Cardiac muscle cell (in vitro differentiated cells and primary cell): ENCODE measurements at regions not wholly inside any gene's neighbourhood (a gene's known extent, or its start where the extent isn't known, plus 50 kb on each side); places are given as distances from the start of the nearest gene placed in this dataset.

ENCODE experiments used
- DNase-seq, 2 donors: peaks; one replicate each; pipeline versions ENCODE4 v3.0.0 to v3.0.0-alpha.2; 2010 to 2017; ENCODE audit warnings: low read depth in 1 of 2, low spot score in 1 of 2
- H3K27ac ChIP-seq: fragments of 200-600 bp; sonication (generic); 2 replicates; pipeline ENCODE4 v1.5.1; 2016
- H3K27me3 ChIP-seq: fragments of 200-600 bp; sonication (generic); 2 replicates; pipeline ENCODE4 v1.6.0; 2016; ENCODE audit warnings: control low read depth
- H3K36me3 ChIP-seq: fragments of 200-600 bp; sonication (generic); 2 replicates; pipeline ENCODE4 v1.5.1; 2016; ENCODE audit warnings: control low read depth
- H3K4me1 ChIP-seq: fragments of 200-600 bp; sonication (generic); 2 replicates; pipeline ENCODE4 v1.8.1; 2017; ENCODE audit warnings: low read depth, mild to moderate bottlenecking, mixed run types
- H3K4me3 ChIP-seq: fragments of 200-600 bp; sonication (generic); 2 replicates; pipeline ENCODE4 v1.5.1; 2016; ENCODE audit warnings: mild to moderate bottlenecking
- H3K9me3 ChIP-seq: fragments of 200-600 bp; sonication (generic); 2 replicates; pipeline ENCODE4 v1.5.1; 2017; ENCODE audit warnings: low read depth, mild to moderate bottlenecking, control low read depth
- TF ChIP-seq, protein P1 (sequence below): IDR thresholded peaks from 2 replicates; pipeline ENCODE4 v1.5.1; 2012; ENCODE audit warnings: low read depth, mild to moderate bottlenecking, low read length

DNA sequence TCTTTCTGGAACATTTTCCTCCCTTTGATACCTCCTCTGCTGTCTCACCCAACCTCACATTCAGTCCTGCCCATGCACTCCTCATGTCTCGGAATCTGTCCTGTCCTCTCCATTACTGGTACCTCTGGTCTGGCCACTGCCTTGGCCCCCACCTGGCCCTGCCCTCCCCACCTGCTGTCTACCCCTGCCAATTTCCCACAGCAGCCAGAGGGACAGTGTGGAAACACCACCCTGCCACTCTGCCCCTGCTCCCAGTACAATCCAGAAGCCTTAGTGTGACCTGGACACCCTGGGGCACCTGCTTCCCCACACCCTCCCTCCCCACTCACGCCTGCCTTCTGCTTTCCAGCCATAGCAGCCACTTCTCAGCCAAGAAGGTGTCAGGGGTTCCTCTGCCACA, 534.4 kb downstream of the MATN1 start:
- TF ChIP-seq, protein P1, sequence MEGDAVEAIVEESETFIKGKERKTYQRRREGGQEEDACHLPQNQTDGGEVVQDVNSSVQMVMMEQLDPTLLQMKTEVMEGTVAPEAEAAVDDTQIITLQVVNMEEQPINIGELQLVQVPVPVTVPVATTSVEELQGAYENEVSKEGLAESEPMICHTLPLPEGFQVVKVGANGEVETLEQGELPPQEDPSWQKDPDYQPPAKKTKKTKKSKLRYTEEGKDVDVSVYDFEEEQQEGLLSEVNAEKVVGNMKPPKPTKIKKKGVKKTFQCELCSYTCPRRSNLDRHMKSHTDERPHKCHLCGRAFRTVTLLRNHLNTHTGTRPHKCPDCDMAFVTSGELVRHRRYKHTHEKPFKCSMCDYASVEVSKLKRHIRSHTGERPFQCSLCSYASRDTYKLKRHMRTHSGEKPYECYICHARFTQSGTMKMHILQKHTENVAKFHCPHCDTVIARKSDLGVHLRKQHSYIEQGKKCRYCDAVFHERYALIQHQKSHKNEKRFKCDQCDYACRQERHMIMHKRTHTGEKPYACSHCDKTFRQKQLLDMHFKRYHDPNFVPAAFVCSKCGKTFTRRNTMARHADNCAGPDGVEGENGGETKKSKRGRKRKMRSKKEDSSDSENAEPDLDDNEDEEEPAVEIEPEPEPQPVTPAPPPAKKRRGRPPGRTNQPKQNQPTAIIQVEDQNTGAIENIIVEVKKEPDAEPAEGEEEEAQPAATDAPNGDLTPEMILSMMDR, result no peak
- Histone ChIP-seq H3K4me1 (peaks cover 16% of the 10 kb centered on the region), H3K36me3 (no peaks in the 10 kb centered on the region), H3K9me3 (no peaks in the 10 kb centered on the region), H3K27ac (no peak overlapping the region), H3K4me3 (no peak overlapping the region), H3K27me3 (no peaks in the 10 kb centered on the region)
- no peak for DNase-seq

DNA sequence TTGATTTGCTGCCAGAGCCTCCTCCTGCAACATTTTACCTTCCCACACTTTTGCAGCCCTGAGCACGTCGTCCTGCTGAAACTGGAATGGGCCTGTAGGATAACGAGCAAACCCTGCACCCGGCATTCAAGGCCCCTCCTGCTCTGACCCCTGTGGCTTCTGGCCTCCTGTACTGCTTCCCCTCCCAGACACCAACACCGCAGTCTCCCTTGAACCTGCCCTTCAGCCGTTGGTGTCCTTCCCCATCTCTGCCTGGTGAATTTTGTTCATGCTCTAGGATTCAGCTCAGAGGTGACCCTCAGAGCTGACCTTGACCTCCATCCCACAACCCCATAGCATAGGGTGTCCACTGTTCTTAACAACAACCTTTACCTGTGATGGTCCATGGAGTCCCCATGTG, 535.1 kb downstream of the MATN1 start:
- no peaks in the 10 kb centered on the region for H3K9me3 ChIP-seq
- no peak overlapping the region for H3K27ac ChIP-seq
- H3K4me3 ChIP-seq, result no peak overlapping the region
- peaks cover 16% of the 10 kb centered on the region for H3K4me1 ChIP-seq
- TF ChIP-seq, protein P1, result no peak
- H3K36me3 ChIP-seq, result no peaks in the 10 kb centered on the region
- DNase-seq, result no peak
- H3K27me3 ChIP-seq, result no peaks in the 10 kb centered on the region

DNA sequence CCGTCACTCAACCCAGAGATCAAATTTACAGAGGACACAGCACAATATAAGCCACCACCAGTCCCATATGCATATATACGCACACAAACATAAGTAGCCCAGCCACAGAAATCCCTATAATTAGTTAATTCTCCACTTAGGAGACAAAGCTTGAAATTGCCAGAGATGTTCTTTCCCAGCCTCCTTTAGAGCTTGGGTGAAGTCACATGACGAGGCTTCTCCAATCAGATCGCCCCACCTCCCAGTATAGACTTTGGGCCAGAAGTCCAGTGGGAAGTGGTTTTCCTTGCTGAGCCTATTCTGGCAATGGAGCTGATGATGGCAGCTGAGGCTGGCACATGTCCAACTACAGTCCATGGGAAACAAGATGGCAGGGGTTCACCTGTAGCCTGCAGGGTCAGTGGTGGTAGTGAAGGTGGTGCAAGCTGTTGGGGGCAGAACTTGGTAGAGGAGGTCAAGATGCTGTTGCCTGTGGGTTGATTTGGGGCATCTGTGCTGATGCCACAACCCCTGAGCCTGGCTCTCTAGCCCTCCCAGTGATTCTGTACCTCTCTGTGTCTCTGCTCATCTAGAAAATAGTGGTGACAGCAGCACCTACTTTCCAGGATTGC, 535.9 kb downstream of the MATN1 start:
- DNase-seq, result no peak
- Histone ChIP-seq H3K27me3 (no peaks in the 10 kb centered on the region), H3K9me3 (no peaks in the 10 kb centered on the region), H3K36me3 (no peaks in the 10 kb centered on the region), H3K4me3 (no peak overlapping the region), H3K4me1 (peaks cover 16% of the 10 kb centered on the region), H3K27ac (no peak overlapping the region)
- TF ChIP-seq, protein P1, result no peak

DNA sequence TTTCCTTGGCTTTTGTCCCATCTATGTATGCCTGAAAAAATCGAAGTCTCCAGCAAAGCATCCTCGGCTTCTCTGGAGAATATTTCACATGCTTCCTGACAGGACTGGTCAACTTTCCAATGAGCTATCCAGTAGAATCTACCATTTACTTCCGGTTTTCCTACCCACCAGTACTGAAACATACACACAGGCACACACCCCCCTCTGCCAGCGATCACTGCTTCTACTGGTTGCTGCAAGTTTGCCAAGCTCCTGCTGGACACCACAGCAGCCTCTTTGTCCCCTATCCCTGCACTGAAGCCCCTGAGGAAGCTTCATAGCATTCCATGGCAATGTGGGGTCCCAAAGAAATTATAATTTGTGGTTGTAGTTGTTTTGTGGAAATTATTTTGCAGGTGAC, 536.8 kb downstream of the MATN1 start:
- Histone ChIP-seq H3K4me3 (no peak overlapping the region), H3K27me3 (no peaks in the 10 kb centered on the region), H3K9me3 (no peaks in the 10 kb centered on the region), H3K27ac (no peak overlapping the region), H3K36me3 (no peaks in the 10 kb centered on the region), H3K4me1 (peaks cover 20% of the 10 kb centered on the region)
- TF ChIP-seq, protein P1, result no peak
- no peak for DNase-seq

DNA sequence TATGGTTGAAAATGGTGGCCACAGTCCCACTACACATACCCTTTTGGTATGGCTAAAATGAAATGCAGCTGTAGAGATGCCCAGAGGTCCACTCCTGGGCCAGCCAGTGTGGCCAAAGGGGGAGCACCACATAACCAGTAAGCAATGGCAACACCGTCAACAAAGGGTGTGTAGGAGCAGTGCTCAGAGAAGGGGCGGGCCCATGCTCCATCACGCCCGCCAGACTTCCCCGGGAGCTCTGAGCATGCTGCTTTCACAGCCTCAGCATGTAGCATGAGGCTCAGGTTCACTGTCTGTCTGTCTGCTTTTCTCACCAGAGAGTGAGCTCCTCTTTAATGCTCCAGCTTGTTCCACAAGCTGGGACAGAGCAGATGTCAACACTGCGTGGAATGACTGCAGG, 537.6 kb downstream of the MATN1 start:
- Histone ChIP-seq H3K36me3 (no peaks in the 10 kb centered on the region), H3K4me1 (peaks cover 20% of the 10 kb centered on the region), H3K27ac (no peak overlapping the region), H3K27me3 (no peaks in the 10 kb centered on the region), H3K9me3 (no peaks in the 10 kb centered on the region), H3K4me3 (no peak overlapping the region)
- TF ChIP-seq, protein P1, result no peak
- no peak for DNase-seq
